B cell (primary cell): ENCODE measurements at regions not wholly inside any gene's neighbourhood (a gene's known extent, or its start where the extent isn't known, plus 50 kb on each side); places are given as distances from the start of the nearest gene placed in this dataset.

Experiments used
- ATAC-seq: fragments of 200-7000 bp; cut with Tn5 transposase; one replicate; pipeline ENCODE4 v1.10.0; 2021; ENCODE audit warnings: low read depth, mild to moderate bottlenecking, moderate number of reproducible peaks, moderate library complexity
- CTCF ChIA-PET: fragments of 350-600 bp; sonication (Branson Sonifier 250); formaldehyde crosslinking; loops from one replicate; lab custom pipeline; 2021; ENCODE audit warnings: antibody characterized with exemption, inconsistent platforms; lab: Charles Lee
- POLR2A ChIA-PET: fragments of 350-600 bp; sonication (Branson Sonifier 250); formaldehyde crosslinking; loops from one replicate; lab custom pipeline; 2021; ENCODE audit warnings: antibody characterized with exemption; lab: Charles Lee
- DNase-seq: peaks from one replicate; pipeline ENCODE4 v3.0.0; 2013
- H2AFZ ChIP-seq: 2 replicates; pipeline ENCODE4 v1.6.1; 2012; ENCODE audit warnings: mild to moderate bottlenecking, low read depth, low read length; ENCODE audit not compliant: insufficient read depth, poor library complexity, severe bottlenecking
- H3K27ac ChIP-seq, 2 donors: 1 replicate in 1 of 2; 2 replicates in 1 of 2; pipeline ENCODE4 v1.5.1; 2012 to 2013; ENCODE audit warnings: low read length in 2 of 2, mild to moderate bottlenecking in 2 of 2, moderate library complexity in 1 of 2
- H3K27me3 ChIP-seq, 4 experiments: fragments of 200-600 bp in 1 of 4; sonication (generic) in 1 of 4; replicated peaks in 1 of 4; 1 replicate in 2 of 4; 2 replicates in 2 of 4; pipeline versions ENCODE4 v1.6.1 to v1.7.0; 2013 to 2016; ENCODE audit warnings: low read length in 3 of 4, mild to moderate bottlenecking in 2 of 4, mixed read lengths in 1 of 4, moderate library complexity in 1 of 4; ENCODE audit not compliant: insufficient read depth in 4 of 4, control insufficient read depth in 3 of 4; ENCODE audit errors: control extremely low read depth in 1 of 4
- H3K36me3 ChIP-seq, 2 experiments: replicated peaks in 1 of 2; 1 replicate in 1 of 2; 2 replicates in 1 of 2; pipeline versions ENCODE4 v1.6.1 to v1.7.1; 2013; ENCODE audit warnings: low read length in 1 of 2; ENCODE audit not compliant: insufficient read depth in 2 of 2, control insufficient read depth in 1 of 2; ENCODE audit errors: control extremely low read depth in 1 of 2, extremely low read depth in 1 of 2
- H3K4me1 ChIP-seq, 2 donors: fragments of 200-600 bp in 1 of 2; sonication (generic) in 1 of 2; 1 replicate in 1 of 2; 2 replicates in 1 of 2; pipeline versions ENCODE4 v1.5.1 to v1.6.1; 2013 to 2017; ENCODE audit warnings: low read length in 2 of 2; ENCODE audit not compliant: control insufficient read depth in 2 of 2, insufficient read depth in 2 of 2
- H3K4me2 ChIP-seq: replicated peaks from 2 replicates; pipeline ENCODE3; 2012; ENCODE audit warnings: mild to moderate bottlenecking, low read depth, low read length; ENCODE audit not compliant: poor library complexity, severe bottlenecking
- H3K4me3 ChIP-seq, 5 experiments: fragments of 200-600 bp in 1 of 5; sonication (generic) in 1 of 5; 1 replicate in 3 of 5; 2 replicates in 2 of 5; pipeline versions ENCODE4 v1.5.1 to v1.7.0; 2011 to 2016; ENCODE audit warnings: low read length in 4 of 5, mild to moderate bottlenecking in 4 of 5, low read depth in 2 of 5, control low read depth in 1 of 5, moderate library complexity in 1 of 5; ENCODE audit not compliant: insufficient read depth in 1 of 5; ENCODE audit errors: control extremely low read depth in 1 of 5, extremely low read depth in 1 of 5
- H3K79me2 ChIP-seq: fragments of 200-600 bp; sonication (generic); one replicate; pipeline ENCODE4 v1.6.0; 2016; ENCODE audit warnings: low read length; ENCODE audit not compliant: control insufficient read depth, insufficient read depth
- H3K9ac ChIP-seq: fragments of 200-600 bp; sonication (generic); 2 replicates; pipeline ENCODE4 v1.6.1; 2017; ENCODE audit warnings: mild to moderate bottlenecking, low read length, moderate library complexity
- H3K9me3 ChIP-seq, 3 donors: one replicate each; pipeline versions ENCODE4 v1.6.1 to v1.7.1; 2013; ENCODE audit warnings: low read length in 2 of 3; ENCODE audit not compliant: control insufficient read depth in 2 of 3, insufficient read depth in 1 of 3; ENCODE audit errors: control extremely low read depth in 1 of 3
- H4K20me1 ChIP-seq: 2 replicates; pipeline ENCODE4 v1.6.0; 2012; ENCODE audit warnings: mild to moderate bottlenecking, low read length; ENCODE audit not compliant: insufficient read depth, control insufficient read depth, poor library complexity, severe bottlenecking
- H3K27ac Mint-ChIP-seq: one replicate; pipeline ENCODE4 v1.8.0; 2021; ENCODE audit warnings: mixed read lengths
- H3K27me3 Mint-ChIP-seq: one replicate; pipeline ENCODE4 v1.8.0; 2021; ENCODE audit warnings: mixed read lengths
- H3K4me1 Mint-ChIP-seq: one replicate; pipeline ENCODE4 v1.8.0; 2021; ENCODE audit warnings: mixed read lengths
- H3K4me3 Mint-ChIP-seq: one replicate; pipeline ENCODE4 v1.8.0; 2021; ENCODE audit warnings: mixed read lengths
- H3K9me3 Mint-ChIP-seq: one replicate; pipeline ENCODE4 v1.8.0; 2022; ENCODE audit warnings: mixed read lengths; ENCODE audit not compliant: insufficient read depth
- CTCF ChIP-seq: fragments of 200-600 bp; IDR thresholded peaks from one replicate; pipeline ENCODE4 v1.8.0; 2022; ENCODE audit warnings: antibody characterized with exemption, mild to moderate bottlenecking
- EZH2 ChIP-seq: IDR thresholded peaks from 2 replicates; pipeline ENCODE4 v1.6.1; 2012; ENCODE audit warnings: borderline replicate concordance, low read depth, mild to moderate bottlenecking, moderate library complexity, low read length; ENCODE audit not compliant: insufficient read depth, poor library complexity, severe bottlenecking
- WGBS: methylation state at CpG from one replicate; pipeline ENCODE4 v1.1.5; 2013; ENCODE audit warnings: missing lambda C conversion rate; ENCODE audit not compliant: insufficient coverage; 5-methylcytosine and 5-hydroxymethylcytosine counted together
- intact Hi-C: fragments of 100-400 bp; cut with micrococcal nuclease; formaldehyde crosslinking; loops from one replicate; pipeline ENCODE4 v1.10.0; 2022

GRCh38 chr5:156019130-156019529, 307.8 kb upstream of the SGCD start:
- H3K36me3 ChIP-seq = no peaks in the 10 kb centered on the region
- intact Hi-C loops = no loop called here
- H3K4me1 ChIP-seq = no peaks in the 10 kb centered on the region
- no peak overlapping the region for H3K9ac ChIP-seq
- H3K79me2 ChIP-seq = no peaks in the 10 kb centered on the region
- no peak overlapping the region for H3K27ac ChIP-seq
- H2AFZ ChIP-seq = no peak overlapping the region
- no peaks in the 10 kb centered on the region for H3K9me3 Mint-ChIP-seq
- H3K4me3 ChIP-seq = no peak overlapping the region
- no peaks in the 10 kb centered on the region for H3K27me3 Mint-ChIP-seq
- no peak overlapping the region for H3K4me3 Mint-ChIP-seq
- POLR2A ChIA-PET = no interaction called here
- no peaks in the 10 kb centered on the region for H3K27me3 ChIP-seq
- no peak overlapping the region for H3K27ac Mint-ChIP-seq
- no peaks in the 10 kb centered on the region for H3K4me1 Mint-ChIP-seq
- ATAC-seq = no peak
- no peaks in the 10 kb centered on the region for H4K20me1 ChIP-seq
- H3K4me2 ChIP-seq = no peak overlapping the region
- CTCF ChIA-PET = no interaction called here
- no CpG with 5 or more reads among the region's 2 CpGs for WGBS
- TF ChIP-seq CTCF = no peak
- TF ChIP-seq EZH2 = no peak
- no peaks in the 10 kb centered on the region for H3K9me3 ChIP-seq
- DNase-seq = no peak

GRCh38 chr5:156019571-156020180, 307.3 kb upstream of the SGCD start:
- Histone ChIP-seq H3K79me2 (no peaks in the 10 kb centered on the region), H2AFZ (no peak overlapping the region), H3K27ac (no peak overlapping the region), H3K9me3 (no peaks in the 10 kb centered on the region), H3K36me3 (no peaks in the 10 kb centered on the region), H3K4me3 (no peak overlapping the region), H3K27me3 (no peaks in the 10 kb centered on the region), H3K9ac (no peak overlapping the region), H3K4me1 (no peaks in the 10 kb centered on the region), H4K20me1 (no peaks in the 10 kb centered on the region), H3K4me2 (no peak overlapping the region)
- Mint-ChIP-seq H3K4me1 (no peaks in the 10 kb centered on the region), H3K27me3 (no peaks in the 10 kb centered on the region), H3K4me3 (no peak overlapping the region), H3K9me3 (no peaks in the 10 kb centered on the region), H3K27ac (no peak overlapping the region)
- CTCF ChIA-PET = no interaction called here
- TF ChIP-seq CTCF (no peak), EZH2 (no peak)
- POLR2A ChIA-PET = no interaction called here
- ATAC-seq = no peak
- intact Hi-C loops = no loop called here
- whole genome bisulfite sequencing = 88% methylated on average over 6 of the region's 7 CpGs
- DNase-seq = no peak
